ENCODE measurements at regions not wholly inside any gene's neighbourhood (a gene's known extent, or its start where the extent isn't known, plus 50 kb on each side); places are given as distances from the start of the nearest gene placed in this dataset.

GRCh38 chr2:144847347-144848080 is 327.6 kb upstream of the ZEB2 start:
- Histone ChIP-seq H3K36me3 (ENCODE audit: low read depth, low read length) (no peaks in the 10 kb centered on the region), H2AFZ (ENCODE audit: low read length) (no peak overlapping the region), H3F3A (ENCODE audit: low read length, unreplicated experiment) (no peaks in the 10 kb centered on the region), H3K27ac (ENCODE audit: low read length) (no peak overlapping the region), H3K9me2 (replicated peaks; ENCODE audit: low read length) (no peaks in the 10 kb centered on the region), H3K9me3 (ENCODE audit: low read length) (no peaks in the 10 kb centered on the region), H3K4me3 (ENCODE audit: low read length) (no peak overlapping the region), H3K4me2 (ENCODE audit: low read length) (no peak overlapping the region), H3K27me3 (ENCODE audit: low read length) (no peaks in the 10 kb centered on the region), H3K4me1 (ENCODE audit: insufficient read depth, low read length) (no peaks in the 10 kb centered on the region), H4K20me1 (ENCODE audit: low read length) (no peaks in the 10 kb centered on the region), H3K9ac (ENCODE audit: low read length) (no peak overlapping the region), H3K79me2 (ENCODE audit: low read length) (no peaks in the 10 kb centered on the region)
- TF ChIP-seq EZH2 (IDR thresholded peaks at IDR 0.05; ENCODE audit: low read length, unreplicated experiment) (no peak), CTCF (conservative IDR thresholded peaks at IDR 0.05; ENCODE audit: low read depth, low read length) (no peak), EZH2phosphoT487 (IDR thresholded peaks at IDR 0.05; ENCODE audit: borderline replicate concordance, low read length) (no peak)
- intact Hi-C loops (cut with micrococcal nuclease) = no loop called here
- ATAC-seq = no peak
- DNase-seq = no peak
- no TSS peak for BruUV-seq (replicated peaks)
- ChIA-PET POLR2A (ENCODE audit: unreplicated experiment) (no interaction called here), CTCF (no interaction called here)

GRCh38 chr2:144836635-144837350 is 316.9 kb upstream of the ZEB2 start:
- TF ChIP-seq CTCF (conservative IDR thresholded peaks at IDR 0.05; ENCODE audit: low read depth, low read length) (no peak), EZH2 (IDR thresholded peaks at IDR 0.05; ENCODE audit: low read length, unreplicated experiment) (no peak), EZH2phosphoT487 (IDR thresholded peaks at IDR 0.05; ENCODE audit: borderline replicate concordance, low read length) (no peak)
- Histone ChIP-seq H3K9me2 (replicated peaks; ENCODE audit: low read length) (no peaks in the 10 kb centered on the region), H2AFZ (ENCODE audit: low read length) (no peak overlapping the region), H3K9ac (ENCODE audit: low read length) (no peak overlapping the region), H3K27ac (ENCODE audit: low read length) (no peak overlapping the region), H3K27me3 (ENCODE audit: low read length) (no peaks in the 10 kb centered on the region), H3K9me3 (ENCODE audit: low read length) (no peaks in the 10 kb centered on the region), H3K79me2 (ENCODE audit: low read length) (no peaks in the 10 kb centered on the region), H3F3A (ENCODE audit: low read length, unreplicated experiment) (no peaks in the 10 kb centered on the region), H3K4me1 (ENCODE audit: insufficient read depth, low read length) (peaks cover 31% of the 10 kb centered on the region), H3K4me2 (ENCODE audit: low read length) (no peak overlapping the region), H4K20me1 (ENCODE audit: low read length) (no peaks in the 10 kb centered on the region), H3K36me3 (ENCODE audit: low read depth, low read length) (no peaks in the 10 kb centered on the region), H3K4me3 (ENCODE audit: low read length) (no peak overlapping the region)
- intact Hi-C loops (cut with micrococcal nuclease) = no loop called here
- BruUV-seq (replicated peaks) = no TSS peak
- POLR2A ChIA-PET (ENCODE audit: unreplicated experiment) = no interaction called here
- ATAC-seq (peak; percentile 32), DNase-seq (peak; percentile 47)
- CTCF ChIA-PET = no interaction called here

Measured in PC-3 (cell line).